IgD-negative memory B cell (primary cell): ENCODE measurements at regions not wholly inside any gene's neighbourhood (a gene's known extent, or its start where the extent isn't known, plus 50 kb on each side); places are given as distances from the start of the nearest gene placed in this dataset.
"Not testable (repeated sequence)": the region's sequence is repeated elsewhere in the genome, so short reads cannot be mapped to it uniquely, and the experiment has no call there.

Experiments used
- H3K27ac Mint-ChIP-seq, 3 donors: one replicate each; pipeline ENCODE4 v1.8.0; 2020 to 2022; ENCODE audit warnings: mild to moderate bottlenecking in 3 of 3, mixed read lengths in 3 of 3, moderate library complexity in 1 of 3
- H3K27me3 Mint-ChIP-seq: one replicate; pipeline ENCODE4 v1.8.0; 2021; ENCODE audit warnings: mixed read lengths
- H3K36me3 Mint-ChIP-seq: one replicate; pipeline ENCODE4 v1.8.0; 2020; ENCODE audit warnings: mild to moderate bottlenecking, mixed read lengths
- H3K4me1 Mint-ChIP-seq, 3 donors: one replicate each; pipeline ENCODE4 v1.8.0; 2020 to 2022; ENCODE audit warnings: mixed read lengths in 3 of 3, mild to moderate bottlenecking in 1 of 3
- H3K4me3 Mint-ChIP-seq, 4 donors: one replicate each; pipeline ENCODE4 v1.8.0; 2020 to 2022; ENCODE audit warnings: mild to moderate bottlenecking in 4 of 4, mixed read lengths in 4 of 4, moderate library complexity in 3 of 4
- H3K9me3 Mint-ChIP-seq, 3 donors: one replicate each; pipeline ENCODE4 v1.8.0; 2020 to 2021; ENCODE audit warnings: mixed read lengths in 3 of 3, mild to moderate bottlenecking in 1 of 3

GRCh38 chr14:43408472-43408871 is 1098.6 kb downstream of the FSCB start:
- H3K27me3 Mint-ChIP-seq = no peaks in the 10 kb centered on the region
- H3K36me3 Mint-ChIP-seq = no peaks in the 10 kb centered on the region
- H3K4me1 Mint-ChIP-seq = peaks cover 0 to 2% (median 0%) of the 10 kb centered on the region in 3 donors
- H3K9me3 Mint-ChIP-seq = peaks cover 0 to 4% (median 2%) of the 10 kb centered on the region in 3 donors
- no peak overlapping the region for H3K4me3 Mint-ChIP-seq
- H3K27ac Mint-ChIP-seq = no peak overlapping the region

DNA sequence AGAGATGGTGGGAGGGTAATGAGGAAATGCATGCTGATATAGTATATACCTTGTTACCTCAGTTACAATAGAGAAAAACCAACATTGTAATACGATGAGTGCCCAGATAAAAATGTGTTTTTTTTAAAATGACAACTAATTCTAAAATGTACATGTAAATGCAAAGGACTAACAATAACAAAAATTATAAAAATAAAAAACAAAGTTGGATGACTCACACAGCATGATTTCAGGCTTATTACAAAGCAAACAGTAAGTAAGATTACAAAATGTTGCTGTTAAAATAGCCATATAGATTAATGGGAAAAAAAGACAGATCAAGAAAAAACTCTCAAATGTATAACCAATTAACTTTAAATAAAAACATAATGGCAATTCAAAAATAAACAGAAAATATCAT is 1099.4 kb downstream of the FSCB start:
- Mint-ChIP-seq H3K27ac (no peak overlapping the region), H3K27me3 (no peaks in the 10 kb centered on the region), H3K4me1 (peaks cover 0 to 2% (median 0%) of the 10 kb centered on the region in 3 donors), H3K4me3 (no peak overlapping the region), H3K9me3 (peaks cover 0 to 4% (median 2%) of the 10 kb centered on the region in 3 donors), H3K36me3 (no peaks in the 10 kb centered on the region)

DNA sequence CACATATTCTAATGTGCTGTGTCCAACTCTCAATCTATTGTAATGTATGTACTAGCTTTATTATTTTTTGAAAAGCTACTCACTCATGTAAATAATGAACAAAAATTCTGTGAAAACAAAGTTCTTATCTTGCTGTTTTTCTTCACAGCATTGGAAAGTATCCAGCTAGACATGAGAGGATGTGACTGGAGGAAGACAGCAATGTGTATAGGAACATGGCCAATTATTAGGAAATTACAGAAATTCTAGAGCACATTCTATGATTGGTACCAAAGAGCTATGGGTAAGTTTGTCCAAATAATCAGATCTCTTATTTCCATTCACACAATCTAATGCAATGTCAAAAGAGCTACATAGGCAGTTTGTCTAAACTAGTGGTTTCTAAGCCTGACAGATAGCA is 1100.2 kb downstream of the FSCB start:
- H3K36me3 Mint-ChIP-seq = no peaks in the 10 kb centered on the region
- H3K9me3 Mint-ChIP-seq = peaks cover 0 to 4% (median 2%) of the 10 kb centered on the region in 3 donors
- H3K27ac Mint-ChIP-seq = no peak overlapping the region
- H3K27me3 Mint-ChIP-seq = no peaks in the 10 kb centered on the region
- H3K4me1 Mint-ChIP-seq = peaks cover 0 to 4% (median 0%) of the 10 kb centered on the region in 3 donors
- H3K4me3 Mint-ChIP-seq = no peak overlapping the region

DNA sequence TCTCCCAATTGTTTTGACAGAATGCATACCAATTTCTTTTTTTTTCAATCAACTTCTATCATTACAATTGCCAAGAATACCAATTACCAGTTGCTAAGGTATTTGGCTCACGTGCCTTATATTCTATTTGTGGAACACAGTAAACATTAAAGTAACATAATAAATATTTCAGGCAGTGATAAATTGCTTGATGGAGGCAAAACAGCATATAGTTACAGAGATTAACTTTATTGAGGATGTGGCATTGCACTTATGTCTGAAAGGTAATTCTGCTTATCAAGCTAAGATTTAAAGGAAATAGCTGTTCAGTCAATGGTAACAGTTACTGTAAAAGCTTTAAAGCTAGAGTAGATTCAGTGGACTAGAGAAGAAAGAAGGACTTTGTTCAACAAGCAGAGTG is 1107.8 kb downstream of the FSCB start:
- H3K36me3 Mint-ChIP-seq = no peaks in the 10 kb centered on the region
- H3K4me3 Mint-ChIP-seq = no peak overlapping the region
- H3K27me3 Mint-ChIP-seq = no peaks in the 10 kb centered on the region
- H3K9me3 Mint-ChIP-seq = no peaks in the 10 kb centered on the region
- no peak overlapping the region for H3K27ac Mint-ChIP-seq
- H3K4me1 Mint-ChIP-seq = peaks cover 0 to 2% (median 0%) of the 10 kb centered on the region in 3 donors

DNA sequence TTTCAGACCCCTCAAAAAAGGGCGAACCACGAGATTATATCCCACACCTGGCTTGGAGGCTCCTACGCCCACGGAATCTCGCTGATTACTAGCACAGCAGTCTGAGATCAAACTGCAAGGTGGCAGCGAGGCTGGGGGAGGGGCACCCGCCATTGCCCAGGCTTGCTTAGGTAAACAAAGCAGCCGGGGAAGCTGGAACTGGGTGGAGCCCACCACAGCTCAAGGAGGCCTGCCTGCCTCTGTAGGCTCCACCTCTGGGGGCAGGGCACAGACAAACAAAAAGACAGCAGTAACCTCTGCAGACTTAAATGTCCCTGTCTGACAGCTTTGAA is 1136.6 kb downstream of the FSCB start:
- H3K4me1 Mint-ChIP-seq, H3K4me3 Mint-ChIP-seq, H3K27me3 Mint-ChIP-seq, H3K27ac Mint-ChIP-seq, H3K9me3 Mint-ChIP-seq, H3K36me3 Mint-ChIP-seq: not testable (repeated sequence)

DNA sequence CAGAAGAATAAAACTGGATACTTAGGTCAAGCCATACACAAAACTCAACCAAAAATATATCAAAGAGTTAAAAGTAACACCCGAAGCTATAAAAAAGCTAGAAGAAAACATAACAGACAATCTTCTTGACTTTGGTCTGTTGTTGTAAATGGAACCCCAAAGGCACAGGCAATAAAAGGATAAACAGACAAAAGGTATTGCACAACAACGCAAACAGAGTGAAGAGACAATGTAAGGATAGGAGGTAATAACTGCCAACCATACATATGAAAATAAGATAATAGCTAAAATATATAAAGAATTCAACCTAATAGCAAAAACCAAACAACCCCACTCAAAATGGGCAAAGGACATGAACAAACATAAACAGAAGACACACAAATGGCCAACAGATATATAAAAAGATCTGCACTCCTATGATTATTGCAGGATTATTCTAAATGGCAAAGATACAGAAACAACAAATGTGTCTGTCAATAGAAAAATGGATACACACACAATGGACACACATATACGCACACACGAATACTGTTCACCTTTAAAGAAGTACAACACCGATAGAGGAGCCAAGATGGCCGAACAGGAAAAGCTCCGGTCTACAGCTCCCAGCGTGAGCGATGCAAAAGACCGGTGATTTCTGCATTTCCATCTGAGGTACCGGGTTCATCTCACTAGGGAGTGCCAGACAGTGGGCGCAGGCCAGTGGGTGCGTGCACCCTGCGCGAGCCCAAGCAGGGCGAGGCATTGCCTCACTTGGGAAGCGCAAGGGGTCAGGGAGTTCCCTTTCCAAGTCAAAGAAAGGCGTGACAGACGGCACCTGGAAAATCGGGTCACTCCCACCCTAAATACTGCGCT is 1137.1 kb downstream of the FSCB start:
- no peaks in the 10 kb centered on the region for H3K4me1 Mint-ChIP-seq
- H3K27ac Mint-ChIP-seq = no peak overlapping the region
- no peaks in the 10 kb centered on the region for H3K27me3 Mint-ChIP-seq
- H3K4me3 Mint-ChIP-seq = no peak overlapping the region
- H3K9me3 Mint-ChIP-seq = peaks cover 0 to 7% (median 0%) of the 10 kb centered on the region in 3 donors
- no peaks in the 10 kb centered on the region for H3K36me3 Mint-ChIP-seq

DNA sequence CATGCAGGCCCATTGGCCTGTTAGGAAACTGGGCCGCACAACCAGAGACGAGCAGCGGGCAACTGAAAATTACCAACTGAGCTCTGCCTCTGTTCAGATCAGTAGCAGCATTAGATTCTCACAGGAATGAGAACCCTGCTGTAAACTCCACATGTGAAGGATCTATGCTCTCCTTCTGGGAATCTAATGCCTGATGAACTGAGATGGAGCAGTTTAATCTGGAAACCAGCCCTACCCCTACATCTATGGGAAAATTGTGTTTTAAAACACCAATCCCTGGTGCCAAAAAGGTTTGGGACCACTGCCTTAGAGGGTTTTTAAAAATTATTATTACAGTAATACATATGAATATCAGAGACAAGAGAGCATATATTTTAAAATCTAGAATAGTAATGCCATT is 1144.5 kb downstream of the FSCB start:
- no peaks in the 10 kb centered on the region for H3K36me3 Mint-ChIP-seq
- no peaks in the 10 kb centered on the region for H3K4me1 Mint-ChIP-seq
- H3K27ac Mint-ChIP-seq = no peak overlapping the region
- no peaks in the 10 kb centered on the region for H3K27me3 Mint-ChIP-seq
- H3K9me3 Mint-ChIP-seq = peaks cover 0 to 2% (median 2%) of the 10 kb centered on the region in 3 donors
- no peak overlapping the region for H3K4me3 Mint-ChIP-seq

DNA sequence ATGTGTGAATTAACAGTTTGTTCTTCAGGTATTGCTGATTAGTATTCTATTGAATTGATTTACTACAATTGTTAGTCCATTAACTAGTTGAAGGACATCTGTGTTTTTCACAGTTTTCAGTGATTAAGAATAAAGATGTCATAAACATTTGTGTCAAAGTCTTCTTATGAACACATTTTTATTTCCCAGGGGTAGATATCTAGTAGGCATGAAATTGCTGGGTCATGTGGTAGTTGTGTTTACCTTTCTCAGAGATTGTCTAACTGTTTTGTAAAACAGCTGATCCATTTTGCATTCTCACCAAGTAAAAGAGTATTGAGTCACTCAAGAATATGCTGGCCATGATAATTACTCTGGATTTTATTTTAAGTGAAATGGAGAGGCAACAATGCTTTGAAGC is 1145.3 kb downstream of the FSCB start:
- no peaks in the 10 kb centered on the region for H3K27me3 Mint-ChIP-seq
- no peak overlapping the region for H3K27ac Mint-ChIP-seq
- H3K4me1 Mint-ChIP-seq = no peaks in the 10 kb centered on the region
- no peak overlapping the region for H3K4me3 Mint-ChIP-seq
- H3K36me3 Mint-ChIP-seq = no peaks in the 10 kb centered on the region
- peaks cover 0 to 2% (median 2%) of the 10 kb centered on the region in 3 donors for H3K9me3 Mint-ChIP-seq

DNA sequence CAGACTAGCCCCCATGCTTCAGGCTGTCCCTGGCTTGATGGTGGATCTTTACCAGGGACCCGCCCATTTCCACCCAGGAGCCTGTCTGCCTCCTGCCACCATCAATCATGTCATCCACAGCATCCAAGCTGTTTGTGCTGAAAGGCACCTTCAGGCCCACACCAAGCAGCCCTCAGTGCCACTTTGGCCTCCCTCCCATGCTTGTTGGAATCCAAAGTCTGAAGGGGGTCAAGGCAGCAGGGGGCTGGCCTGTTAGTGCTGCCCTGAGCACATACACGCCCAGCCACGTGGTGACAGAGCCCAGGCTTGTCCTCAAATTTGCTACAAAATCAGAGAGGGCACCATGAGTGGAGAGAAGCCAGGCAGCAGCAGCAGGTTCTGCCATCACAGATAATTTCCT is 1146.8 kb downstream of the FSCB start:
- H3K9me3 Mint-ChIP-seq = peaks cover 0 to 2% (median 0%) of the 10 kb centered on the region in 3 donors
- no peaks in the 10 kb centered on the region for H3K27me3 Mint-ChIP-seq

GRCh38 chr14:43359317-43359716 is 1147.8 kb downstream of the FSCB start:
- no peaks in the 10 kb centered on the region for H3K4me1 Mint-ChIP-seq
- peaks cover 0 to 2% (median 0%) of the 10 kb centered on the region in 3 donors for H3K9me3 Mint-ChIP-seq
- no peaks in the 10 kb centered on the region for H3K27me3 Mint-ChIP-seq
- H3K4me3 Mint-ChIP-seq = no peak overlapping the region
- H3K36me3 Mint-ChIP-seq = peaks cover 1% of the 10 kb centered on the region
- H3K27ac Mint-ChIP-seq = no peak overlapping the region

More for the DNA sequence above, 1146.8 kb downstream of the FSCB start:
- H3K4me1 Mint-ChIP-seq = no peaks in the 10 kb centered on the region
- no peak overlapping the region for H3K27ac Mint-ChIP-seq
- no peak overlapping the region for H3K4me3 Mint-ChIP-seq
- peaks cover 1% of the 10 kb centered on the region for H3K36me3 Mint-ChIP-seq

DNA sequence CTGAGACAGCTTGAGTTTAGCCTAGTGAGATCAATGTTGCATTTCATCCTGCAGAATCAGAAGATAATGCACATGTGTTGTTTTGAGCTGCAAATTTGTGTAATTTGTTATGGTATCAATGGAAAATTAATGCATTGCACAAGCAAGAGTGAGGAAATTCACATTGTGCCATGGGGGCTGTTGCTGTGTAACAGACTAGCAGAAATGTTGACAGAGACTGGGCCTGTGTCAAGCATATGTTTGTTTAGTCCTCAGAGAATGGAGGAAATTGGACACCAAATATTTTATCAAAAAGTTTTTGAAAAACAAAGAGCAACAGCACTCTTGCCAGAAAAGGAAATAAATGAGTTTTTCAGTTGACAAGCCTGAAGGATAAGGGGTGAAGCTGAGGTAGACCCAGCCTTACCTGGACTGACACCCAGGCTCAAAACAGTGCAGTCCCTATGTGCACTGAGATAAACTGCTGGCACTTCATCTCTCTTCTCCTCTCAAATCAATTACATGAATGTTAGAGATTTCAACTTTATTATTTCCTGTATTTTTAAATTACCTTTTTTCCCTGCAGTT is 1150.0 kb downstream of the FSCB start:
- H3K9me3 Mint-ChIP-seq = peaks cover 0 to 2% (median 0%) of the 10 kb centered on the region in 3 donors
- no peak overlapping the region for H3K4me3 Mint-ChIP-seq
- H3K27ac Mint-ChIP-seq = no peak overlapping the region
- peaks cover 1% of the 10 kb centered on the region for H3K36me3 Mint-ChIP-seq
- no peaks in the 10 kb centered on the region for H3K27me3 Mint-ChIP-seq
- no peaks in the 10 kb centered on the region for H3K4me1 Mint-ChIP-seq

- H3K36me3 Mint-ChIP-seq = peaks cover 1% of the 10 kb centered on the region
- peaks cover 0 to 2% (median 0%) of the 10 kb centered on the region in 3 donors for H3K9me3 Mint-ChIP-seq
- H3K4me3 Mint-ChIP-seq = no peak overlapping the region
- H3K27me3 Mint-ChIP-seq = no peaks in the 10 kb centered on the region
- H3K4me1 Mint-ChIP-seq = no peaks in the 10 kb centered on the region
- H3K27ac Mint-ChIP-seq = no peak overlapping the region
Observed at GRCh38 chr14:43356382-43356781, 1150.7 kb downstream of the FSCB start.

GRCh38 chr14:43341921-43342320 is 1165.2 kb downstream of the FSCB start:
- Mint-ChIP-seq H3K9me3 (peaks cover 0 to 9% (median 6%) of the 10 kb centered on the region in 3 donors), H3K4me1 (no peaks in the 10 kb centered on the region), H3K27me3 (no peaks in the 10 kb centered on the region), H3K36me3 (peaks cover 2% of the 10 kb centered on the region), H3K4me3 (no peak overlapping the region), H3K27ac (no peak overlapping the region)

- H3K36me3 Mint-ChIP-seq = no peaks in the 10 kb centered on the region
- no peak overlapping the region for H3K4me3 Mint-ChIP-seq
- peaks cover 0 to 4% (median 0%) of the 10 kb centered on the region in 3 donors for H3K9me3 Mint-ChIP-seq
- no peaks in the 10 kb centered on the region for H3K27me3 Mint-ChIP-seq
- no peak overlapping the region for H3K27ac Mint-ChIP-seq
- no peaks in the 10 kb centered on the region for H3K4me1 Mint-ChIP-seq
Observed at GRCh38 chr14:43338713-43339112, 1168.4 kb downstream of the FSCB start.

- H3K9me3 Mint-ChIP-seq = no peaks in the 10 kb centered on the region
- H3K27me3 Mint-ChIP-seq = no peaks in the 10 kb centered on the region
Observed at GRCh38 chr14:43336351-43336750, 1170.7 kb downstream of the FSCB start.

More at GRCh38 chr14:43336351-43336750, 1170.7 kb downstream of the FSCB start:
- H3K4me1 Mint-ChIP-seq = no peaks in the 10 kb centered on the region
- no peak overlapping the region for H3K27ac Mint-ChIP-seq
- no peak overlapping the region for H3K4me3 Mint-ChIP-seq
- no peaks in the 10 kb centered on the region for H3K36me3 Mint-ChIP-seq
